ENCODE measurements at regions not wholly inside any gene's neighbourhood (a gene's known extent, or its start where the extent isn't known, plus 50 kb on each side); places are given as distances from the start of the nearest gene placed in this dataset.
"Not testable (repeated sequence)": the region's sequence is repeated elsewhere in the genome, so short reads cannot be mapped to it uniquely, and the experiment has no call there.

DNA sequence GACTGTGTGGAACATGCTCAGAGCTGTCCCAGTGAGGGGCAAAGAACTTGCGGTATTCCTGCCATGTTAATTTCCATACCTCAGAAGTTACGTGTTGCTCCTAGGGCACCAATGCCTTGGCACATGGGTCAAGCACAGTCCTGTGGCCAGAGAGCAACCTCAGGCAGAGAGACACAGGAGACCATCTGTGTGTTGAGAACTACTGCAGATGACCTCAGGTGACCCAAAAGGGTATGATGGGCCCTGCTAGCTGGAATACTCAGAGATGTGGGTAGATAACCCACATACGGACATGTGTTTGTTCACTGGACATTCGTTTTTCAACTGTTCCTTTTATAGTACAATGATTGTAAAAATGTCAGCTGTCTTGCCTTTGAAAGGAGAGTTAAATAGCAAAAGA, 71.5 kb upstream of the BMP2 start:
- Histone ChIP-seq H3K27ac (replicated peaks) (no peak overlapping the region), H3K4me3 (replicated peaks; ENCODE audit: insufficient read depth, low read length) (no peak overlapping the region), H3K27me3 (ENCODE audit: insufficient read depth, poor library complexity, severe bottlenecking) (no peaks in the 10 kb centered on the region)
- no peak for DNase-seq (ENCODE audit: low read depth in 1 of 2, low spot score in 1 of 2)
- TF ChIP-seq SPI1 (IDR thresholded peaks at IDR 0.05; ENCODE audit: borderline replicate concordance, low read depth): no peak
- TF ChIP-seq GABPA (IDR thresholded peaks at IDR 0.05; ENCODE audit: low read depth): no peak
- no peak for TF ChIP-seq POLR2AphosphoS5 (IDR thresholded peaks at IDR 0.05; ENCODE audit: low read depth)
- TF ChIP-seq, protein P1, sequence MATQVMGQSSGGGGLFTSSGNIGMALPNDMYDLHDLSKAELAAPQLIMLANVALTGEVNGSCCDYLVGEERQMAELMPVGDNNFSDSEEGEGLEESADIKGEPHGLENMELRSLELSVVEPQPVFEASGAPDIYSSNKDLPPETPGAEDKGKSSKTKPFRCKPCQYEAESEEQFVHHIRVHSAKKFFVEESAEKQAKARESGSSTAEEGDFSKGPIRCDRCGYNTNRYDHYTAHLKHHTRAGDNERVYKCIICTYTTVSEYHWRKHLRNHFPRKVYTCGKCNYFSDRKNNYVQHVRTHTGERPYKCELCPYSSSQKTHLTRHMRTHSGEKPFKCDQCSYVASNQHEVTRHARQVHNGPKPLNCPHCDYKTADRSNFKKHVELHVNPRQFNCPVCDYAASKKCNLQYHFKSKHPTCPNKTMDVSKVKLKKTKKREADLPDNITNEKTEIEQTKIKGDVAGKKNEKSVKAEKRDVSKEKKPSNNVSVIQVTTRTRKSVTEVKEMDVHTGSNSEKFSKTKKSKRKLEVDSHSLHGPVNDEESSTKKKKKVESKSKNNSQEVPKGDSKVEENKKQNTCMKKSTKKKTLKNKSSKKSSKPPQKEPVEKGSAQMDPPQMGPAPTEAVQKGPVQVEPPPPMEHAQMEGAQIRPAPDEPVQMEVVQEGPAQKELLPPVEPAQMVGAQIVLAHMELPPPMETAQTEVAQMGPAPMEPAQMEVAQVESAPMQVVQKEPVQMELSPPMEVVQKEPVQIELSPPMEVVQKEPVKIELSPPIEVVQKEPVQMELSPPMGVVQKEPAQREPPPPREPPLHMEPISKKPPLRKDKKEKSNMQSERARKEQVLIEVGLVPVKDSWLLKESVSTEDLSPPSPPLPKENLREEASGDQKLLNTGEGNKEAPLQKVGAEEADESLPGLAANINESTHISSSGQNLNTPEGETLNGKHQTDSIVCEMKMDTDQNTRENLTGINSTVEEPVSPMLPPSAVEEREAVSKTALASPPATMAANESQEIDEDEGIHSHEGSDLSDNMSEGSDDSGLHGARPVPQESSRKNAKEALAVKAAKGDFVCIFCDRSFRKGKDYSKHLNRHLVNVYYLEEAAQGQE (IDR thresholded peaks at IDR 0.05; ENCODE audit: insufficient replicate concordance, low read depth): no peak
- no peak for TF ChIP-seq CTCF (IDR thresholded peaks at IDR 0.05; ENCODE audit: insufficient read depth, low read length)

- H3K27ac ChIP-seq (replicated peaks); DNase-seq (ENCODE audit: low read depth in 1 of 2, low spot score in 1 of 2); H3K27me3 ChIP-seq (ENCODE audit: insufficient read depth, poor library complexity, severe bottlenecking); H3K4me3 ChIP-seq (replicated peaks; ENCODE audit: insufficient read depth, low read length): not testable (repeated sequence)
Observed at GRCh38 chr20:6693808-6694198, 73.7 kb upstream of the BMP2 start.

DNA sequence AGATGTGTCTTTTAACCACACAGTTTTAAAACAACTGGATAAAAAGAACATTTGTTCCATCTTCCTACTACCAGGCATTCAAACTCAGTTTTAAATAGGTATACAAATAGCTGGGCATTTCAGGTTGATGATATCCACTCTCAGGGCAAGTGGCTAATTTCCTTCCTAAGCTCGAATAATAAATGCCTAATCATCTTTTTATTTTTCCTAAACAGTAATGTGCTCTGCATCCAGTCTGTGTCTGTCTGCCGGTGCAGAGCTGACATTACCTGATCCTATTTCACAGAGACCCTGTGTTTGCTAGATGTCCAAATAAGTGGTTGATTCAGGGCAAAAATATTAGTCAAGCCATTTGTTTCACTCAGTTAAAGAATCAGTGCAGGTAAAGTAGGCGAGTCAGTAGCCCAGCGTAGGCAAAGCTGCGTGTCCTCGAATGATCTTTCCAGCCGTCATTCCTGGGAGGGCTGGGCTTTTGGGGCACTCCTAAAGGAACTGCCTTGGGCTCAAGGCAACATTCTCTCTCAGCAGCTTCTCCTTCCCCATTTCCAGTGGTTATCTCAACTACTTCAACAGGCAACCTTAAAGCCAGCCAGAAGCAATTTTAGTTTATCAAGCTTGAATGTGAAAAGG, 74.2 kb upstream of the BMP2 start:
- Histone ChIP-seq H3K27ac (replicated peaks) (no peak overlapping the region), H3K4me3 (replicated peaks; ENCODE audit: insufficient read depth, low read length) (no peak overlapping the region), H3K27me3 (ENCODE audit: insufficient read depth, poor library complexity, severe bottlenecking) (no peaks in the 10 kb centered on the region)
- no peak for TF ChIP-seq GABPA (IDR thresholded peaks at IDR 0.05; ENCODE audit: low read depth)
- TF ChIP-seq SPI1 (IDR thresholded peaks at IDR 0.05; ENCODE audit: borderline replicate concordance, low read depth): no peak
- TF ChIP-seq, protein P1 (IDR thresholded peaks at IDR 0.05; ENCODE audit: insufficient replicate concordance, low read depth): no peak
- no peak for TF ChIP-seq POLR2AphosphoS5 (IDR thresholded peaks at IDR 0.05; ENCODE audit: low read depth)
- no peak for TF ChIP-seq CTCF (IDR thresholded peaks at IDR 0.05; ENCODE audit: insufficient read depth, low read length)
- DNase-seq (ENCODE audit: low read depth in 1 of 2, low spot score in 1 of 2): no peak

- no peak for DNase-seq (ENCODE audit: low read depth in 1 of 2, low spot score in 1 of 2)
- Histone ChIP-seq H3K27ac (replicated peaks) (no peak overlapping the region), H3K27me3 (ENCODE audit: insufficient read depth, poor library complexity, severe bottlenecking) (no peaks in the 10 kb centered on the region), H3K4me3 (replicated peaks; ENCODE audit: insufficient read depth, low read length) (no peak overlapping the region)
- TF ChIP-seq, protein P1 (IDR thresholded peaks at IDR 0.05; ENCODE audit: insufficient replicate concordance, low read depth): no peak
- TF ChIP-seq GABPA (IDR thresholded peaks at IDR 0.05; ENCODE audit: low read depth) (no peak), CTCF (IDR thresholded peaks at IDR 0.05; ENCODE audit: insufficient read depth, low read length) (no peak), POLR2AphosphoS5 (IDR thresholded peaks at IDR 0.05; ENCODE audit: low read depth) (no peak)
Observed at GRCh38 chr20:6692566-6693173, 74.8 kb upstream of the BMP2 start.

All from HL-60 (cell line).